Keratinocyte (primary cell): ENCODE measurements at regions not wholly inside any gene's neighbourhood (a gene's known extent, or its start where the extent isn't known, plus 50 kb on each side); places are given as distances from the start of the nearest gene placed in this dataset.

Experiments
- DNase-seq: peaks from one replicate; pipeline ENCODE4 v3.0.0-alpha.2; 2011; ENCODE audit warnings: low read depth, missing footprints, low spot score
- FAIRE-seq: peaks from 2 replicates; lab custom pipeline; 2011; peaks lifted over from hg19 to GRCh38; lab: Jason Lieb, UNC
- H2AFZ ChIP-seq: 2 replicates; pipeline ENCODE4 v1.6.0; 2012; ENCODE audit warnings: low read length, control low read depth, inconsistent platforms; ENCODE audit not compliant: control insufficient read depth
- H3K27ac ChIP-seq: 2 replicates; pipeline ENCODE4 v1.5.1; 2011; ENCODE audit warnings: low read length; ENCODE audit not compliant: control insufficient read depth, insufficient read depth
- H3K27me3 ChIP-seq: 3 replicates; pipeline ENCODE4 v1.6.0; 2011; ENCODE audit warnings: low read length; ENCODE audit not compliant: control insufficient read depth, insufficient read depth; ENCODE audit errors: extremely low read depth
- H3K36me3 ChIP-seq, 2 experiments: 2 replicates in 1 of 2; 3 replicates in 1 of 2; pipeline ENCODE4 v1.5.1; 2011; ENCODE audit warnings: low read length in 2 of 2, mild to moderate bottlenecking in 1 of 2; ENCODE audit not compliant: control insufficient read depth in 2 of 2, insufficient read depth in 2 of 2; ENCODE audit errors: extremely low read depth in 1 of 2
- H3K4me1 ChIP-seq: 3 replicates; pipeline ENCODE4 v1.5.1; 2011; ENCODE audit warnings: low read length; ENCODE audit not compliant: control insufficient read depth, insufficient read depth; ENCODE audit errors: extremely low read depth
- H3K4me2 ChIP-seq: 3 replicates; pipeline ENCODE4 v1.6.0; 2011; ENCODE audit warnings: low read depth, low read length; ENCODE audit not compliant: control insufficient read depth, insufficient read depth; ENCODE audit errors: extremely low read depth
- H3K4me3 ChIP-seq, 3 experiments: fragments of 200-600 bp in 1 of 3; sonication (generic) in 1 of 3; 2 replicates in 2 of 3; 3 replicates in 1 of 3; pipeline ENCODE4 v1.5.1; 2011 to 2016; ENCODE audit warnings: low read length in 3 of 3, mild to moderate bottlenecking in 3 of 3, control low read depth in 2 of 3, inconsistent platforms in 1 of 3, low read depth in 1 of 3, mixed read lengths in 1 of 3, mixed run types in 1 of 3, moderate library complexity in 1 of 3; ENCODE audit not compliant: control insufficient read depth in 2 of 3, insufficient read depth in 2 of 3; ENCODE audit errors: extremely low read depth in 1 of 3
- H3K79me2 ChIP-seq: 2 replicates; pipeline ENCODE4 v1.6.0; 2012; ENCODE audit warnings: low read length; ENCODE audit not compliant: control insufficient read depth, insufficient read depth
- H3K9ac ChIP-seq: 3 replicates; pipeline ENCODE4 v1.6.0; 2011; ENCODE audit warnings: low read length; ENCODE audit not compliant: control insufficient read depth, insufficient read depth; ENCODE audit errors: extremely low read depth
- H3K9me1 ChIP-seq: 3 replicates; pipeline ENCODE4 v1.6.0; 2011; ENCODE audit warnings: low read length; ENCODE audit not compliant: control insufficient read depth, insufficient read depth; ENCODE audit errors: extremely low read depth
- H3K9me3 ChIP-seq: 2 replicates; pipeline ENCODE4 v1.5.1; 2012; ENCODE audit warnings: low read depth, low read length; ENCODE audit not compliant: control insufficient read depth
- H4K20me1 ChIP-seq: 3 replicates; pipeline ENCODE4 v1.6.0; 2011; ENCODE audit warnings: low read length; ENCODE audit not compliant: control insufficient read depth, insufficient read depth; ENCODE audit errors: extremely low read depth
- CTCF ChIP-seq, 3 experiments: IDR thresholded peaks in 1 of 3; conservative IDR thresholded peaks in 1 of 3; optimal IDR thresholded peaks in 1 of 3; 2 replicates in 2 of 3; 3 replicates in 1 of 3; pipeline versions ENCODE3 to v1.5.1; 2011; ENCODE audit warnings: low read length in 3 of 3, mild to moderate bottlenecking in 3 of 3, moderate library complexity in 2 of 3, control low read depth in 1 of 3, inconsistent platforms in 1 of 3; ENCODE audit not compliant: insufficient read depth in 2 of 3; ENCODE audit errors: extremely low read depth in 1 of 3
- EZH2 ChIP-seq: IDR thresholded peaks from one replicate; pipeline ENCODE4 v1.6.1; 2012; ENCODE audit warnings: inconsistent platforms, mild to moderate bottlenecking, low read length, moderate library complexity
- dilution Hi-C: fragments of 300-500 bp; cut with MboI; formaldehyde crosslinking; loops from one replicate; pipeline ENCODE4 v1.7.0; 2020; ENCODE audit warnings: low sequenced_read_pairs; ENCODE audit not compliant: extremely low pct_ligation_motif_present

GRCh38 chr4:57193209-57193810 is 83.1 kb upstream of the IGFBP7 start:
- H4K20me1 ChIP-seq: no peaks in the 10 kb centered on the region
- no peaks in the 10 kb centered on the region for H3K27me3 ChIP-seq
- H3K9ac ChIP-seq: no peak overlapping the region
- dilution Hi-C loops: loop anchor here (5.0 kb wide), 1 partner anchor 71 kb away; no protein-coding TSS in a partner anchor
- H3K27ac ChIP-seq: no peak overlapping the region
- FAIRE-seq (no peak), DNase-seq (no peak)
- H3K79me2 ChIP-seq: no peaks in the 10 kb centered on the region
- no peak overlapping the region for H3K4me3 ChIP-seq
- H3K9me1 ChIP-seq: no peaks in the 10 kb centered on the region
- no peak overlapping the region for H3K4me2 ChIP-seq
- no peaks in the 10 kb centered on the region for H3K36me3 ChIP-seq
- no peak for TF ChIP-seq EZH2
- H3K4me1 ChIP-seq: no peaks in the 10 kb centered on the region
- no peaks in the 10 kb centered on the region for H3K9me3 ChIP-seq
- no peak overlapping the region for H2AFZ ChIP-seq

- Histone ChIP-seq H3K27me3 (no peaks in the 10 kb centered on the region), H3K79me2 (no peaks in the 10 kb centered on the region), H3K9ac (no peak overlapping the region), H3K4me3 (no peak overlapping the region), H3K4me1 (peaks cover 11% of the 10 kb centered on the region), H4K20me1 (no peaks in the 10 kb centered on the region), H3K27ac (no peak overlapping the region), H3K36me3 (no peaks in the 10 kb centered on the region), H3K9me1 (no peaks in the 10 kb centered on the region), H3K9me3 (no peaks in the 10 kb centered on the region), H3K4me2 (no peak overlapping the region), H2AFZ (no peak overlapping the region)
- no peak for FAIRE-seq
- dilution Hi-C loops: loop anchor here (5.0 kb wide), 1 partner anchor 69 kb away; no protein-coding TSS in a partner anchor
- DNase-seq: no peak
- TF ChIP-seq EZH2: no peak
- no peak for TF ChIP-seq CTCF (optimal IDR thresholded peaks at IDR 0.05 in 1 of 3, IDR thresholded peaks at IDR 0.05 in 1 of 3, conservative IDR thresholded peaks at IDR 0.05 in 1 of 3; ENCODE audit: extremely low read depth in 1 of 3, insufficient read depth in 2 of 3, low read length in 3 of 3)
Observed at GRCh38 chr4:57191523-57192034, 81.4 kb upstream of the IGFBP7 start.
